ENCODE measurements at regions not wholly inside any gene's neighbourhood (a gene's known extent, or its start where the extent isn't known, plus 50 kb on each side); places are given as distances from the start of the nearest gene placed in this dataset.

DNA sequence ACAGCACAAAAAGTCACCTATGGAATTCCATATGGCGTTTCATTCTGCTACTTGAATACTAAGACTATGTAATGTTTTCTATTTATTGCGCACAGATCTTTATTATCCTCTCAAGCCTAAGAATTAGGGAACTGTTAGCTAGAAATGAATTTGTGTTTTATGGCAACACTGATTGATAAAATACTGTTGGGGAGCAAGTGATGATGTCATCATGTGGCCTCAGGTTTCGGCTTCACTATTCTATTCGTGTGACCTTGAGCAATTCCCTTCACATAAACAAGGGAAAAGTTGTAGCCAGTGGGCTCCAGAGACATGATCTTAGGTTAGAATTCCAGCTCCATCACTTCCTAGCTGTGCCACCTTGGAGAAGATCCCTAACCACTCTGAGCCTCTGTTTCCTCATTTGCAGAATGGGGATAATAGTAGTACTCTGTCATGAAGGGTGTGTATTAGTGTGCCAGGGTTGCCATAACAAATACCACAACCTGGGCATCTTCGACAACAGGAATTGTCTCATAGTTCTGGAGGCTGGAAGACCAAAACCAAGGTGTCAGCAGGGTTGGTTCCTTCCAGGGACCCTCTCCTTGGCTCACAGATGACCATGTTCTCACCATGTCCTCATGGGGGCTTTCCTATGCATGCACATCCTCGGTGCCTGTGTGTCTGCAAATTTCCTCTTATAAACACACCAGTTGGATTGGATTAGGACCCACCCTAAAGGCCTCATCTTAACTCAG, 371.2 kb downstream of the RRAGC start:
- TF ChIP-seq ARNTL (CRISPR knock-in tag; IDR thresholded peaks at IDR 0.05; ENCODE audit: borderline replicate concordance, low read depth) (no peak), ISL1 (CRISPR knock-in tag; IDR thresholded peaks at IDR 0.05) (no peak)

All from SK-N-SH treated with all-trans-retinoic acid at 6 μM for 48 hours (cell line).